Right lobe of liver (tissue), 4 donors: ENCODE measurements at regions not wholly inside any gene's neighbourhood (a gene's known extent, or its start where the extent isn't known, plus 50 kb on each side); places are given as distances from the start of the nearest gene placed in this dataset.

ENCODE experiments used
- POLR2A ChIP-seq: fragments of 450-650 bp; IDR thresholded peaks from one replicate; pipeline ENCODE4 v1.6.1; 2017; ENCODE audit warnings: antibody characterized with exemption, mild to moderate bottlenecking
- TF ChIP-seq, protein P1 (sequence below), 4 donors: fragments of 200-600 bp in 3 of 4; fragments of 450-650 bp in 1 of 4; IDR thresholded peaks; one replicate each; pipeline versions ENCODE4 v1.5.1 to v1.8.0; 2016 to 2022; ENCODE audit warnings: antibody characterized with exemption in 4 of 4, mild to moderate bottlenecking in 2 of 4
- donor health status: DM: no; HTN: no; CAD: no.
- donor health status: DM: no; HTN: no; CAD: no.
- donor health status: DM: no; HTN: yes; CAD: no.

DNA sequence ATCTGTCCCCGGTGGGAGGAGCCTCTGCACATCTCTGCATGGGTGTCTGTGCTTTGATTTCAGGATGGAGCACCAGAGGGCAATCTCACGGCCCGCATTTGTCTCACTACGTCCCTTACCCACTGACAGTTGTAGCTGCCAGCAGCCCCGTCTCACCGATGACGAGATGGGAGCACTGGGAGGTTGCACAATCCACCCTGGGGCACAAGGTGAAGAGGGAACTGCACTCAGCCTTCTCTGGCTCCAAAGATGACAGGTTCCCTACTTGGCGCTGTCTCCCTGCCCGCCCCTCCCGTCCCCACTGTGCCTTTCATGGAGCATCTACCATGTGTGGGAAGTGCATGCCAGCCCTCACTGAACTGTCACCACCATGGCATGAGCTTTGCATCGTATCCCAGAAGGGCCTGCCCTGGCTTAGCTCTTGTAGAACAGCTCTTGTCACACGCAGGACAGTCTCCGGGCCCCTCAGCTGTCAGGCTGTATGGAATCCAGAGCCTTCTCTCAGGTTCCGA is 99.9 kb upstream of the PMEPA1 start:
- TF ChIP-seq, protein P1, sequence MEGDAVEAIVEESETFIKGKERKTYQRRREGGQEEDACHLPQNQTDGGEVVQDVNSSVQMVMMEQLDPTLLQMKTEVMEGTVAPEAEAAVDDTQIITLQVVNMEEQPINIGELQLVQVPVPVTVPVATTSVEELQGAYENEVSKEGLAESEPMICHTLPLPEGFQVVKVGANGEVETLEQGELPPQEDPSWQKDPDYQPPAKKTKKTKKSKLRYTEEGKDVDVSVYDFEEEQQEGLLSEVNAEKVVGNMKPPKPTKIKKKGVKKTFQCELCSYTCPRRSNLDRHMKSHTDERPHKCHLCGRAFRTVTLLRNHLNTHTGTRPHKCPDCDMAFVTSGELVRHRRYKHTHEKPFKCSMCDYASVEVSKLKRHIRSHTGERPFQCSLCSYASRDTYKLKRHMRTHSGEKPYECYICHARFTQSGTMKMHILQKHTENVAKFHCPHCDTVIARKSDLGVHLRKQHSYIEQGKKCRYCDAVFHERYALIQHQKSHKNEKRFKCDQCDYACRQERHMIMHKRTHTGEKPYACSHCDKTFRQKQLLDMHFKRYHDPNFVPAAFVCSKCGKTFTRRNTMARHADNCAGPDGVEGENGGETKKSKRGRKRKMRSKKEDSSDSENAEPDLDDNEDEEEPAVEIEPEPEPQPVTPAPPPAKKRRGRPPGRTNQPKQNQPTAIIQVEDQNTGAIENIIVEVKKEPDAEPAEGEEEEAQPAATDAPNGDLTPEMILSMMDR (IDR thresholded peaks at IDR 0.05), result no peak
- no peak for TF ChIP-seq POLR2A
